ENCODE measurements at regions not wholly inside any gene's neighbourhood (a gene's known extent, or its start where the extent isn't known, plus 50 kb on each side); places are given as distances from the start of the nearest gene placed in this dataset.

DNA sequence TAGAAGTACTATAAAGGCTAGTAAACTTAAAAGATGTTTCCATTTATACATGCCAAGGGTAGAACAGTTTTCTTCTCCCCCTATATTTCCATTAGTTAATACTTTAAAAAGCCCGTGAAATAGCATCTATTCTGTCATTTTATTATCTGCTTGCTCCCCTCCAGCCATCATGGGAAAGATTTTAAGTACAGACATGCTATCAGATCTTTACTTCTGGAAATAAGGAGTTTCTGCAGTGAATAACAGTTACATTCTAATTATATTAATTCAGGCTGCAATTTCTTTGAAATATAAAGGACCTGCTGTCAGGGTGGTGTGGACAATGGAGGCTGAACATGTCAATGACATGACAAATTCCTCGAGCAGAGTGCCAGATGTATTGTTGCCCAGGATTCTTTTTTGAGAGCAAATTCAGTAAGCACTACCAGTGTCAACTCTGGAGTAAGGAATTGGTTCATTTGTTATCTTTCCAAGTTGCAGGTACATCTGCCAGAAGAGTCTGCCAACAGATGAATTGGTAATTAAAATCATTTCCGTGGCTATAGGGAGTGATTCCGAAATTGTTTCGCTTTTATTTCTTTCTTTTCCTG, 151.3 kb downstream of the BTG1 start:
- Histone ChIP-seq H3K36me3 (no peaks in the 10 kb centered on the region), H3K4me1 (replicated peaks) (no peaks in the 10 kb centered on the region), H3K27me3 (replicated peaks; ENCODE audit: insufficient read depth) (no peaks in the 10 kb centered on the region), H3K27ac (no peak overlapping the region), H3K9me3 (no peaks in the 10 kb centered on the region), H3K4me3 (no peak overlapping the region)
- WGBS, result 45% methylated on average over 5 of the region's 5 CpGs
- intact Hi-C loops (cut with DNase I), result no loop called here
- no peak for DNase-seq (ENCODE audit: low spot score)
- TF ChIP-seq POLR2AphosphoS5 (IDR thresholded peaks at IDR 0.05) (no peak), POLR2A (IDR thresholded peaks at IDR 0.05) (no peak)
- TF ChIP-seq, protein P1, sequence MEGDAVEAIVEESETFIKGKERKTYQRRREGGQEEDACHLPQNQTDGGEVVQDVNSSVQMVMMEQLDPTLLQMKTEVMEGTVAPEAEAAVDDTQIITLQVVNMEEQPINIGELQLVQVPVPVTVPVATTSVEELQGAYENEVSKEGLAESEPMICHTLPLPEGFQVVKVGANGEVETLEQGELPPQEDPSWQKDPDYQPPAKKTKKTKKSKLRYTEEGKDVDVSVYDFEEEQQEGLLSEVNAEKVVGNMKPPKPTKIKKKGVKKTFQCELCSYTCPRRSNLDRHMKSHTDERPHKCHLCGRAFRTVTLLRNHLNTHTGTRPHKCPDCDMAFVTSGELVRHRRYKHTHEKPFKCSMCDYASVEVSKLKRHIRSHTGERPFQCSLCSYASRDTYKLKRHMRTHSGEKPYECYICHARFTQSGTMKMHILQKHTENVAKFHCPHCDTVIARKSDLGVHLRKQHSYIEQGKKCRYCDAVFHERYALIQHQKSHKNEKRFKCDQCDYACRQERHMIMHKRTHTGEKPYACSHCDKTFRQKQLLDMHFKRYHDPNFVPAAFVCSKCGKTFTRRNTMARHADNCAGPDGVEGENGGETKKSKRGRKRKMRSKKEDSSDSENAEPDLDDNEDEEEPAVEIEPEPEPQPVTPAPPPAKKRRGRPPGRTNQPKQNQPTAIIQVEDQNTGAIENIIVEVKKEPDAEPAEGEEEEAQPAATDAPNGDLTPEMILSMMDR (IDR thresholded peaks at IDR 0.05), result no peak

DNA sequence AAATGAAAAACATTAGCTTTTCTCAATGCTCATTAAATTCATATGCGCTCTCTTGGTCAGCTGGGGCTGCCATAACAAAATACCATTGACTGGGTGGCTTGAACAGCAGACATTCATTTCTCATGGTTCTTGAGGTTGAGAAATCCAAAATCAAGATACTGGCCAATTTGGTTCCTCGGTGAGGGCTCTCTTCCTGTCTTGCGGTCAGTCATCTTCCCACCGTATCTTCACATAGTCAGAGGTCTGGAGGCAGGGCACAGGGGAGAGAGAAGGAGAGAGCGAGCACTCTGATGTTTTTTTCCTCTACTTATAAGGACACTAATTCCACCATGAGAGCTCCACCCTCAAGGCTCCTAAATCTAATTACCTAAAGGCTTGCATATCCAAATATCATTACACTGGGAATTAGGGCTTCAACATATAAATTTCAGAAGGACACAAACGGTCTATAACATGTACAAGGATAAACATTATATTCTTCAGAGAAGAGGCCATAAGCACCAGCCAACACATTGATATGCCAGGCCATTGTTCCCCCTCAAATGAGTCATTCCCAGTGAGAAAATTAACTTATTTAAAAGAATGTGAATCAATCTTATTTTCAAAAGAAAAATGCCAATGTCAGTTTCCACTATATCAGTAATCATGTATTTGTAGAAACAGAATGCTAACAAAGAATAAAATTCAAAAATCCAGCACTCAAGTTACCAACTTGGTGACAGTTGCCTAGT, 152.2 kb downstream of the BTG1 start:
- 89% methylated on average over 6 of the region's 6 CpGs for WGBS
- DNase-seq (ENCODE audit: low spot score), result no peak
- intact Hi-C loops (cut with DNase I), result no loop called here
- Histone ChIP-seq H3K9me3 (no peaks in the 10 kb centered on the region), H3K27me3 (replicated peaks; ENCODE audit: insufficient read depth) (no peaks in the 10 kb centered on the region), H3K4me1 (replicated peaks) (no peaks in the 10 kb centered on the region), H3K27ac (no peak overlapping the region), H3K4me3 (no peak overlapping the region), H3K36me3 (no peaks in the 10 kb centered on the region)
- no peak for TF ChIP-seq POLR2A (IDR thresholded peaks at IDR 0.05)
- TF ChIP-seq POLR2AphosphoS5 (IDR thresholded peaks at IDR 0.05), result no peak
- TF ChIP-seq, protein P1 (IDR thresholded peaks at IDR 0.05), result no peak

DNA sequence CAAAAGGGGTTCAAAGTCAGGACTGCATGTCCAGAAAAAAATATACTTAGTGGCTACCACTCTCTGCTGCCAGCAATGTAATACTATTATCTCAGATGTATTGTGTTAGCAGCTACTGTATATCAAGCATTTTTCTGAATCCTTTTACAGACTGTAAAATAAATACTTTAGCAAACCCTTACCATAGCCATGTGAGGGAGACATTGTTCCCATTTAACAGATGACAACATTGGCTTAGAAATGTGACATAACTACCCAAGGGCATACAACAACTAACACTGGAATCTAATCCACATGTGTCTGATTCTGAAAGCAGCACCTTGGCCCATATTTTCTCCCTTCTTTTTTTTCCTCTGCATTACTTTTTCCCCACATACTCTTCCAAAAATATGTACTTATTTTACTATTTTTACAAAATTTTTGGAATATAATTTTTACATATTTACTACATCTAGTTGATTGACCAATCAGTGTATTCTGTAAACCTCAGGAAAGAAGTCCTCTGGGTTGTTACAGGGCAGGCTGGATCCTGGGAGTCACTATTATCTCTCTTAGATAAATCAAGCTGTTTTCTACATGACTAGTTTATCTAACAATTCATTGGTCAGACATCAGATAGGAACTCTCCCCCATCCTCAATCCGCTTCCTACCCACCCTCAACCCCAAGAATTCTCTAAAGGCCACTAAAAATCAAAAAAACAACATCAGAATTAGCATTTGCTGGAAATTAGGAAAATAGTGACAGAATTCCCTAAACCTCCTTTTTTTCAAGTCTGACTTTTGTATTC, 154.1 kb downstream of the BTG1 start:
- H3K36me3 ChIP-seq, result no peaks in the 10 kb centered on the region
- no peaks in the 10 kb centered on the region for H3K27me3 ChIP-seq (replicated peaks; ENCODE audit: insufficient read depth)
- WGBS, result 95% methylated on average over 1 of the region's 1 CpG
- TF ChIP-seq POLR2A (IDR thresholded peaks at IDR 0.05) (no peak), POLR2AphosphoS5 (IDR thresholded peaks at IDR 0.05) (no peak)
- TF ChIP-seq, protein P1 (IDR thresholded peaks at IDR 0.05), result no peak
- DNase-seq (ENCODE audit: low spot score), result no peak
- H3K9me3 ChIP-seq, result no peaks in the 10 kb centered on the region
- intact Hi-C loops (cut with DNase I), result no loop called here
- H3K27ac ChIP-seq, result no peak overlapping the region
- H3K4me1 ChIP-seq (replicated peaks), result no peaks in the 10 kb centered on the region
- H3K4me3 ChIP-seq, result no peak overlapping the region

- H3K27ac ChIP-seq, result no peak overlapping the region
- no peaks in the 10 kb centered on the region for H3K36me3 ChIP-seq
- H3K4me1 ChIP-seq (replicated peaks), result no peaks in the 10 kb centered on the region
- H3K27me3 ChIP-seq (replicated peaks; ENCODE audit: insufficient read depth), result no peaks in the 10 kb centered on the region
- DNase-seq (ENCODE audit: low spot score), result no peak
- intact Hi-C loops (cut with DNase I), result no loop called here
- no peak overlapping the region for H3K4me3 ChIP-seq
- TF ChIP-seq, protein P1 (IDR thresholded peaks at IDR 0.05), result no peak
- TF ChIP-seq POLR2A (IDR thresholded peaks at IDR 0.05) (no peak), POLR2AphosphoS5 (IDR thresholded peaks at IDR 0.05) (no peak)
- WGBS, result 57% methylated on average over 2 of the region's 2 CpGs
- no peaks in the 10 kb centered on the region for H3K9me3 ChIP-seq
These were observed 155.1 kb downstream of the BTG1 start for GRCh38 chr12:91990525-91990924.
